H9 (cell line): ENCODE measurements at regions not wholly inside any gene's neighbourhood (a gene's known extent, or its start where the extent isn't known, plus 50 kb on each side); places are given as distances from the start of the nearest gene placed in this dataset.

Experiments used
- DNase-seq: peaks from one replicate; pipeline ENCODE4 v3.0.0-alpha.2; 2017
- H2AFZ ChIP-seq: one replicate; pipeline ENCODE4 v1.6.1; 2013; ENCODE audit warnings: mild to moderate bottlenecking, low read length, control low read depth, moderate library complexity
- H2AK5ac ChIP-seq: 2 replicates; pipeline ENCODE4 v1.6.1; 2013; ENCODE audit warnings: low read length, control low read depth, mixed read lengths; ENCODE audit not compliant: insufficient read length
- H2BK120ac ChIP-seq: one replicate; pipeline ENCODE4 v1.6.1; 2013; ENCODE audit warnings: low read depth, mild to moderate bottlenecking, low read length, control low read depth, inconsistent platforms; ENCODE audit not compliant: poor library complexity, severe bottlenecking
- H2BK12ac ChIP-seq: 2 replicates; pipeline ENCODE4 v1.6.1; 2013; ENCODE audit warnings: low read length, control low read depth, mixed read lengths, low read depth; ENCODE audit not compliant: insufficient read length
- H2BK15ac ChIP-seq: 2 replicates; pipeline ENCODE4 v1.6.1; 2013; ENCODE audit warnings: low read depth, low read length, control low read depth
- H2BK20ac ChIP-seq: one replicate; pipeline ENCODE4 v1.6.1; 2013; ENCODE audit warnings: low read depth, mild to moderate bottlenecking, low read length, control low read depth, inconsistent platforms; ENCODE audit not compliant: poor library complexity, severe bottlenecking
- H2BK5ac ChIP-seq: 2 replicates; pipeline ENCODE4 v1.6.1; 2013; ENCODE audit warnings: low read length, control low read depth, mixed read lengths; ENCODE audit not compliant: insufficient read length
- H3K14ac ChIP-seq: 2 replicates; pipeline ENCODE4 v1.6.1; 2013; ENCODE audit warnings: low read length, control low read depth; ENCODE audit not compliant: insufficient read depth
- H3K18ac ChIP-seq: 2 replicates; pipeline ENCODE4 v1.6.1; 2013; ENCODE audit warnings: low read depth, mild to moderate bottlenecking, mixed read lengths, low read length, control low read depth; ENCODE audit not compliant: insufficient read length
- H3K23ac ChIP-seq: 2 replicates; pipeline ENCODE4 v1.6.1; 2013; ENCODE audit warnings: low read length, control low read depth, mixed read lengths, low read depth; ENCODE audit not compliant: insufficient read length
- H3K23me2 ChIP-seq: 2 replicates; pipeline ENCODE4 v1.6.1; 2013; ENCODE audit warnings: low read depth, mild to moderate bottlenecking, mixed read lengths, low read length, control low read depth; ENCODE audit not compliant: insufficient read length, poor library complexity, severe bottlenecking
- H3K27ac ChIP-seq: 2 replicates; pipeline ENCODE4 v1.5.1; 2013; ENCODE audit warnings: low read length, control low read depth, mixed read lengths, low read depth; ENCODE audit not compliant: insufficient read length
- H3K27me3 ChIP-seq: 2 replicates; pipeline ENCODE4 v1.6.1; 2013; ENCODE audit warnings: low read length, control low read depth, inconsistent platforms; ENCODE audit not compliant: insufficient read depth
- H3K4ac ChIP-seq: 2 replicates; pipeline ENCODE4 v1.6.1; 2013; ENCODE audit warnings: low read depth, mild to moderate bottlenecking, control low read depth, inconsistent platforms, low read length, moderate library complexity
- H3K4me1 ChIP-seq: 2 replicates; pipeline ENCODE4 v1.6.1; 2013; ENCODE audit warnings: low read length, control low read depth, inconsistent platforms; ENCODE audit not compliant: insufficient read depth
- H3K4me2 ChIP-seq: 2 replicates; pipeline ENCODE4 v1.6.1; 2013; ENCODE audit warnings: low read length, control low read depth, mixed read lengths; ENCODE audit not compliant: insufficient read length, insufficient read depth
- H3K56ac ChIP-seq: 2 replicates; pipeline ENCODE4 v1.6.1; 2013; ENCODE audit warnings: low read depth, mild to moderate bottlenecking, mixed read lengths, low read length, control low read depth; ENCODE audit not compliant: insufficient read length
- H3K79me1 ChIP-seq: 2 replicates; pipeline ENCODE4 v1.6.1; 2013; ENCODE audit warnings: low read depth, mild to moderate bottlenecking, moderate library complexity, low read length, control low read depth, inconsistent platforms; ENCODE audit not compliant: insufficient read depth, poor library complexity, severe bottlenecking
- H3K79me2 ChIP-seq: 2 replicates; pipeline ENCODE4 v1.6.1; 2013; ENCODE audit warnings: low read length, control low read depth, inconsistent platforms; ENCODE audit not compliant: insufficient read depth
- H3K9ac ChIP-seq: 2 replicates; pipeline ENCODE4 v1.6.1; 2013; ENCODE audit warnings: low read length, control low read depth, mixed read lengths; ENCODE audit not compliant: insufficient read length; ENCODE audit errors: extremely low read depth
- H3K9me3 ChIP-seq: one replicate; pipeline ENCODE4 v1.6.1; 2013; ENCODE audit warnings: low read depth, low read length, inconsistent platforms; ENCODE audit not compliant: control insufficient read depth
- H3T11ph ChIP-seq: one replicate; pipeline ENCODE4 v1.6.1; 2013; ENCODE audit warnings: mild to moderate bottlenecking, low read length, control low read depth, inconsistent platforms
- H4K20me1 ChIP-seq: one replicate; pipeline ENCODE4 v1.6.1; 2013; ENCODE audit not compliant: control insufficient read depth, insufficient read length, insufficient read depth
- H4K5ac ChIP-seq: 2 replicates; pipeline ENCODE4 v1.6.1; 2013; ENCODE audit warnings: low read depth, mild to moderate bottlenecking, mixed read lengths, low read length, control low read depth; ENCODE audit not compliant: insufficient read length
- H4K8ac ChIP-seq: replicated peaks from 2 replicates; pipeline ENCODE4 v1.6.1; 2013; ENCODE audit warnings: low read length, control low read depth, mixed read lengths, low read depth; ENCODE audit not compliant: insufficient read length
- H4K91ac ChIP-seq: 2 replicates; pipeline ENCODE4 v1.6.1; 2013; ENCODE audit warnings: low read depth, mild to moderate bottlenecking, moderate library complexity, mixed read lengths, low read length, control low read depth; ENCODE audit not compliant: insufficient read length
- H3K27ac Mint-ChIP-seq, 3 experiments: 2 replicates in 2 of 3; 3 replicates in 1 of 3; pipeline ENCODE4 v1.8.0; 2020 to 2021; ENCODE audit warnings: mixed read lengths in 3 of 3, mild to moderate bottlenecking in 1 of 3, moderate library complexity in 1 of 3
- H3K27me3 Mint-ChIP-seq: 2 replicates; pipeline ENCODE4 v1.8.0; 2021; ENCODE audit warnings: low read depth, mild to moderate bottlenecking, moderate library complexity, mixed read lengths
- H3K36me3 Mint-ChIP-seq, 3 experiments: 2 replicates in 2 of 3; 3 replicates in 1 of 3; pipeline ENCODE4 v1.8.0; 2020 to 2021; ENCODE audit warnings: low read depth in 3 of 3, mixed read lengths in 3 of 3; ENCODE audit not compliant: insufficient read depth in 1 of 3
- H3K4me1 Mint-ChIP-seq, 2 experiments: 2 replicates each; pipeline ENCODE4 v1.8.0; 2020; ENCODE audit warnings: mixed read lengths in 2 of 2
- H3K4me3 Mint-ChIP-seq, 2 experiments: 2 replicates in 1 of 2; 3 replicates in 1 of 2; pipeline ENCODE4 v1.8.0; 2020 to 2021; ENCODE audit warnings: mild to moderate bottlenecking in 2 of 2, mixed read lengths in 2 of 2, moderate library complexity in 1 of 2
- H3K9me3 Mint-ChIP-seq, 2 experiments: 2 replicates in 1 of 2; 3 replicates in 1 of 2; pipeline ENCODE4 v1.8.0; 2020; ENCODE audit warnings: mild to moderate bottlenecking in 2 of 2, mixed read lengths in 2 of 2, moderate library complexity in 1 of 2
- CTCF ChIP-seq: fragments of 200-600 bp; sonication (generic); conservative IDR thresholded peaks from 3 replicates; pipeline ENCODE4 v1.8.0; 2021; ENCODE audit warnings: antibody characterized with exemption, mild to moderate bottlenecking
- WGBS: extraction: QIAGEN DNeasy Blood & Tissue Kit; methylation state at CpG from one replicate; pipeline ENCODE4 v1.1.7; 2013; ENCODE audit warnings: missing lambda C conversion rate, low lambda C conversion rate, mixed read lengths; ENCODE audit not compliant: insufficient read length; ENCODE audit errors: extremely low coverage; 5-methylcytosine and 5-hydroxymethylcytosine counted together

GRCh38 chr2:100675373-100675772, 112.6 kb downstream of the PDCL3 start:
- no peak overlapping the region for H3K4ac ChIP-seq
- no peak overlapping the region for H3K18ac ChIP-seq
- H3K23me2 ChIP-seq: no peaks in the 10 kb centered on the region
- no peak overlapping the region for H4K5ac ChIP-seq
- no peak overlapping the region for H3K14ac ChIP-seq
- no peak overlapping the region for H3K23ac ChIP-seq
- no peak overlapping the region for H3K27ac ChIP-seq
- H2AK5ac ChIP-seq: no peak overlapping the region
- no peak overlapping the region for H3K9ac ChIP-seq
- H2BK12ac ChIP-seq: no peak overlapping the region
- no peak overlapping the region for H3K56ac ChIP-seq
- Mint-ChIP-seq H3K9me3 (no peaks in the 10 kb centered on the region), H3K36me3 (no peaks in the 10 kb centered on the region), H3K27me3 (no peaks in the 10 kb centered on the region), H3K4me1 (0 out of 4 replicates have a peak, but pooled peaks cover 0 to 2% of the 10 kb centered on the region in 2 experiments), H3K27ac (no peak overlapping the region), H3K4me3 (no peak overlapping the region)
- H3K4me1 ChIP-seq: no peaks in the 10 kb centered on the region
- no peak overlapping the region for H3K4me2 ChIP-seq
- H3K27me3 ChIP-seq: no peaks in the 10 kb centered on the region
- H3K79me2 ChIP-seq: no peaks in the 10 kb centered on the region
- H2BK15ac ChIP-seq: no peak overlapping the region
- H2BK120ac ChIP-seq: no peak overlapping the region
- no peak overlapping the region for H2BK5ac ChIP-seq
- no peak for TF ChIP-seq CTCF
- WGBS: no CpG with 5 or more reads among the region's 6 CpGs
- H2BK20ac ChIP-seq: no peak overlapping the region
- no peaks in the 10 kb centered on the region for H4K20me1 ChIP-seq
- no peaks in the 10 kb centered on the region for H3K79me1 ChIP-seq
- no peaks in the 10 kb centered on the region for H3K9me3 ChIP-seq
- no peak for DNase-seq
- H4K91ac ChIP-seq: no peak overlapping the region
- no peak overlapping the region for H3T11ph ChIP-seq
- H2AFZ ChIP-seq: no peak overlapping the region
- no peak overlapping the region for H4K8ac ChIP-seq
